ENCODE measurements at regions not wholly inside any gene's neighbourhood (a gene's known extent, or its start where the extent isn't known, plus 50 kb on each side); places are given as distances from the start of the nearest gene placed in this dataset.

DNA sequence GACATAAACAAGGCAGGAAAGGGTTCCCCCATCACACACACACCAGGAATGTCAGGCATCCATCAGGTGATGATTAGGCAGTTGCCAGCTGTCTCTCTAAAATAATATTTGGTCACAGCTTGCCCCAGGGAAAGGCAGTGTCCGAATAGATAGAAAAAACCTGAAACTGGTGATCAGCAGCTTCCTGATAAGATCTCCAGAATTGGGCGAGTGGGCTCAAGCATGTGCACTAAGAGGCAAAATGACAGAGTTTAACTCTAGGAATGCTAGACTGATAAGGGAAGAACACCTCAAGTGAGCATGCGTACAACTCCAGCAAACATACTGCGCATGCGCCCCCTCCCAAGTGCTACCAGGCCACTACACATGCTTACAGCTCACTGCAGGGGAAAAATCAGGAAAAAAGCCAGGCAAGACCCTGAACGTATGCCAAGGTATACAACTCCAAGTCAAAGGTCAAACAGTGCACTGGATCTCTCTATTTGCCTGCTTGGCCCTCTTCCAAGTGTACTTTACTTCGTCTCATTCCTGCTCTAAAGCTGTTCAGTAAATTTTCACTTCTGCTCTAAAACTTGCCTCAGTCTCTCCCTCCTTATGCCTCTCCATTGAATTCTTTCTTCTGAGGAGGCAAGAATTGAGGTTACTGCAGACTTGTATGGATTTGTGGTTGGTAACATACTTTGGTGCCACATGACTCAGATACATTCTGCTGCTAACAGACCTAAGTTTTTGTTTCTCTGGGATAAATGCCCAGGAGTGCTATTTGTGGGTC is 73.5 kb upstream of the VASH1 start:
- Histone ChIP-seq H3K27me3 (no peaks in the 10 kb centered on the region), H3K4me1 (no peaks in the 10 kb centered on the region), H3K36me3 (no peaks in the 10 kb centered on the region), H3K27ac (no peak overlapping the region), H3K4me3 (replicated peaks in 1 of 3) (no peak overlapping the region), H3K9me3 (no peaks in the 10 kb centered on the region)
- no peak for DNase-seq
- intact Hi-C loops (cut with DNase I) = no loop called here
- TF ChIP-seq, protein P1, sequence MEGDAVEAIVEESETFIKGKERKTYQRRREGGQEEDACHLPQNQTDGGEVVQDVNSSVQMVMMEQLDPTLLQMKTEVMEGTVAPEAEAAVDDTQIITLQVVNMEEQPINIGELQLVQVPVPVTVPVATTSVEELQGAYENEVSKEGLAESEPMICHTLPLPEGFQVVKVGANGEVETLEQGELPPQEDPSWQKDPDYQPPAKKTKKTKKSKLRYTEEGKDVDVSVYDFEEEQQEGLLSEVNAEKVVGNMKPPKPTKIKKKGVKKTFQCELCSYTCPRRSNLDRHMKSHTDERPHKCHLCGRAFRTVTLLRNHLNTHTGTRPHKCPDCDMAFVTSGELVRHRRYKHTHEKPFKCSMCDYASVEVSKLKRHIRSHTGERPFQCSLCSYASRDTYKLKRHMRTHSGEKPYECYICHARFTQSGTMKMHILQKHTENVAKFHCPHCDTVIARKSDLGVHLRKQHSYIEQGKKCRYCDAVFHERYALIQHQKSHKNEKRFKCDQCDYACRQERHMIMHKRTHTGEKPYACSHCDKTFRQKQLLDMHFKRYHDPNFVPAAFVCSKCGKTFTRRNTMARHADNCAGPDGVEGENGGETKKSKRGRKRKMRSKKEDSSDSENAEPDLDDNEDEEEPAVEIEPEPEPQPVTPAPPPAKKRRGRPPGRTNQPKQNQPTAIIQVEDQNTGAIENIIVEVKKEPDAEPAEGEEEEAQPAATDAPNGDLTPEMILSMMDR (IDR thresholded peaks at IDR 0.05) = no peak
- no peak for TF ChIP-seq POLR2A (IDR thresholded peaks at IDR 0.05)
- whole genome bisulfite sequencing, 2 donors = 49% methylated on average over 7 of the region's 7 CpGs

DNA sequence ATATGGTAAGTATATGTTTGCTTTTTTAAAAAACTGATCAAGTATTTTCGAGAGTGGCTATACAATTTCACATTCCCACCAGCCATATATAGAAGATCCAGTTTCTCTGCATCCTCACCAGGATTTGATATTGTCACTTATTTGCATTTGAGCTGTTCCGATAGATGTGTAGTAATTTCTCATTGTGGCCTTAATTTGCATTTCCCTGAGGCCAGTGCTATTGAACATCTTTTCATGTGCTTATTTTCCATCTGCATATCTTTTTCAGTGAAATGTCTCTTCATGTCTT is 72.9 kb upstream of the VASH1 start:
- Histone ChIP-seq H3K27me3 (no peaks in the 10 kb centered on the region), H3K9me3 (no peaks in the 10 kb centered on the region), H3K27ac (no peak overlapping the region), H3K36me3 (no peaks in the 10 kb centered on the region), H3K4me3 (replicated peaks in 1 of 3) (no peak overlapping the region), H3K4me1 (no peaks in the 10 kb centered on the region)
- intact Hi-C loops (cut with DNase I) = no loop called here
- TF ChIP-seq, protein P1 (IDR thresholded peaks at IDR 0.05) = no peak
- TF ChIP-seq POLR2A (IDR thresholded peaks at IDR 0.05) = no peak
- no peak for DNase-seq
- 83 to 90% methylated on average over 2 of the region's 2 CpGs for WGBS, 2 donors

DNA sequence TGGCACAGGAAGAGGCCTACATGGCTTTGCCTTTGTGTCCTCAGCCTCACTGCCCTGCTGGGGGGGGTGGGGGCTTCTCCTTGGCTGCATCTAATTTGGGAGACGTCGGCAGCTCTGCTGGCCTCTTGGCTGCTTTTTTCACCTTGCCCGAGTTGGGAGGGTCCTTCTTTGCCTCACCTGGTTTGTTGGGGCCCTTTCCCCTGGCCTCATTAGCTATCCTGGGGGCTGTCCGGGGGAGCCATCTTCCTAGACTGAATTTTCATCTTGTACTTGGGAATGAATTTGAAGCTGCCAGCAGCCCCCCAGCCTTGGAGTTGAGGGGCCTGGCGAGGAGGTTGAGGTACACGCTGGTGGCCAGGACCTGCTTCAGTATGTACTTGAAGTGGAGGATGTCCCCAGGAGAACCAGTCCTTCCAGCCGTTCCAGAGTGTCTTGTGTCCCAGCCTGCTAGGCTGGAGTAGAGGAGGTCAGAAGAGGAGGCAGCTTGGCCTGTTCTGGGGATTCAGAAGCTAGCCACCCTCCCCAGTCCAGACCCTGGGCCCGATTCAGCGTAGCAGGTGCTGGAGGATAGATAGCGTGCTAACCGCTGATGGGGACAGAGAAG is 70.7 kb upstream of the VASH1 start:
- H3K27me3 ChIP-seq = no peaks in the 10 kb centered on the region
- no peak for DNase-seq
- no peak overlapping the region for H3K27ac ChIP-seq
- WGBS, 2 donors = 89 to 91% methylated on average over 10 to 11 of the region's 11 CpGs
- H3K36me3 ChIP-seq = no peaks in the 10 kb centered on the region
- no peaks in the 10 kb centered on the region for H3K9me3 ChIP-seq
- H3K4me3 ChIP-seq (replicated peaks in 1 of 3) = no peak overlapping the region
- intact Hi-C loops (cut with DNase I) = no loop called here
- H3K4me1 ChIP-seq = no peaks in the 10 kb centered on the region
- no peak for TF ChIP-seq POLR2A (IDR thresholded peaks at IDR 0.05)
- TF ChIP-seq, protein P1 (IDR thresholded peaks at IDR 0.05) = no peak

DNA sequence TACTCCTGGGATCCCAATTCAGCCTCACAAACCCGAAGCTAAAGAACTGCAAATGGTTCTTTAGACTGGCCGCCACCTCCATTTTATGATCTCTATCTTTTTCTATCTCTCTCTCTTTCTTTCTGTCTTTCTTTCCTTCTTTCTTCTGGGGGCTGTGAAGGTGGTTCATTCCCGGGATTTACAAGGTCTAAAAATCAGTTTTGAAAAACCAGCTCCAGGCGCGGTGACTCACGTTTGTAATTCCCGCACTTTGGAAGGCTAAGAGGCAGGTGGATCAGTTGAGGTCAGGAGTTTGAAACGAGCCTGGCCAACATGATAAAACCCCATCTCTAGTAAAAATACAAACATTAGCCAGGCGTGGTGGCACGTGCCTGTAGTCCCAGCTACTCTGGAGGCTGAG is 67.2 kb upstream of the VASH1 start:
- no peak for TF ChIP-seq POLR2A (IDR thresholded peaks at IDR 0.05)
- TF ChIP-seq, protein P1 (IDR thresholded peaks at IDR 0.05) = no peak
- Histone ChIP-seq H3K9me3 (no peaks in the 10 kb centered on the region), H3K4me1 (no peaks in the 10 kb centered on the region), H3K4me3 (replicated peaks in 1 of 3) (no peak overlapping the region), H3K27ac (no peak overlapping the region), H3K36me3 (no peaks in the 10 kb centered on the region), H3K27me3 (no peaks in the 10 kb centered on the region)
- DNase-seq = no peak
- intact Hi-C loops (cut with DNase I) = no loop called here
- WGBS, 2 donors = 71 to 75% methylated on average over 10 of the region's 10 CpGs

DNA sequence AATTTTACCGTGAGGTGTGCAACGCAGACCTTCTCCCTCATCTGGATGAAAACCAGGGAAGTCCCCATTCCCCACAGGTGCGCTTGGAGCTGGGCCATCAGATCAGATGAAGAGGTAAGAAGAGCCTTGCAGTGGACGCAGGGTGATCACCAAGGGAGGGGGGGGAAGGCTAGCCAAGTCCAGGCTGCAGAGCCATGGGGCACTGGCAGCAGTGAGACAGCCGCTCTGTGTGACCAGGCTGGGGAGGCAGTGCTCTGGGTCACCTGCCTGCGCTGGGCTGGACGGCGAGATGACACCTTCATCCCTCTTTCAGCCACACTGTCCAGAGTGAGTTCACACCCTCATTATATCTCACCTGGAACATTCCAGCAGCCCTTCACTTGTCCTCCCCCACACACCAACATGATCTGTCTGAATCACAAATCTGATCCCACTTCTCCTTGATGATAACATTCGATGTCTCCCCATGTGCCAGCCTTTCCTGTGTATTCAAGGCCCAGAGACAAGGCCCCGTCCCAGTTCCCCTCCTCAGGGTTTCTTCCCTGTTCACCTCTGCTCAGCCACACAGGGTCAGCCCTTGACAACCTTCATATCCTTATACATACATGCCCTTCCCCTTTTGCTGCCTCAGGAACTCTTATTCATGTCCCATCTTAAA is 65.9 kb upstream of the VASH1 start:
- no peaks in the 10 kb centered on the region for H3K9me3 ChIP-seq
- WGBS, 2 donors = 88% methylated on average over 10 of the region's 10 CpGs
- no peak overlapping the region for H3K4me3 ChIP-seq (replicated peaks in 1 of 3)
- no peaks in the 10 kb centered on the region for H3K27me3 ChIP-seq
- H3K27ac ChIP-seq = no peak overlapping the region
- no peaks in the 10 kb centered on the region for H3K4me1 ChIP-seq
- DNase-seq = no peak
- intact Hi-C loops (cut with DNase I) = no loop called here
- no peaks in the 10 kb centered on the region for H3K36me3 ChIP-seq
- no peak for TF ChIP-seq POLR2A (IDR thresholded peaks at IDR 0.05)
- TF ChIP-seq, protein P1 (IDR thresholded peaks at IDR 0.05) = no peak
